ENCODE measurements at regions not wholly inside any gene's neighbourhood (a gene's known extent, or its start where the extent isn't known, plus 50 kb on each side); places are given as distances from the start of the nearest gene placed in this dataset.
"Not testable (repeated sequence)": the region's sequence is repeated elsewhere in the genome, so short reads cannot be mapped to it uniquely, and the experiment has no call there.

DNA sequence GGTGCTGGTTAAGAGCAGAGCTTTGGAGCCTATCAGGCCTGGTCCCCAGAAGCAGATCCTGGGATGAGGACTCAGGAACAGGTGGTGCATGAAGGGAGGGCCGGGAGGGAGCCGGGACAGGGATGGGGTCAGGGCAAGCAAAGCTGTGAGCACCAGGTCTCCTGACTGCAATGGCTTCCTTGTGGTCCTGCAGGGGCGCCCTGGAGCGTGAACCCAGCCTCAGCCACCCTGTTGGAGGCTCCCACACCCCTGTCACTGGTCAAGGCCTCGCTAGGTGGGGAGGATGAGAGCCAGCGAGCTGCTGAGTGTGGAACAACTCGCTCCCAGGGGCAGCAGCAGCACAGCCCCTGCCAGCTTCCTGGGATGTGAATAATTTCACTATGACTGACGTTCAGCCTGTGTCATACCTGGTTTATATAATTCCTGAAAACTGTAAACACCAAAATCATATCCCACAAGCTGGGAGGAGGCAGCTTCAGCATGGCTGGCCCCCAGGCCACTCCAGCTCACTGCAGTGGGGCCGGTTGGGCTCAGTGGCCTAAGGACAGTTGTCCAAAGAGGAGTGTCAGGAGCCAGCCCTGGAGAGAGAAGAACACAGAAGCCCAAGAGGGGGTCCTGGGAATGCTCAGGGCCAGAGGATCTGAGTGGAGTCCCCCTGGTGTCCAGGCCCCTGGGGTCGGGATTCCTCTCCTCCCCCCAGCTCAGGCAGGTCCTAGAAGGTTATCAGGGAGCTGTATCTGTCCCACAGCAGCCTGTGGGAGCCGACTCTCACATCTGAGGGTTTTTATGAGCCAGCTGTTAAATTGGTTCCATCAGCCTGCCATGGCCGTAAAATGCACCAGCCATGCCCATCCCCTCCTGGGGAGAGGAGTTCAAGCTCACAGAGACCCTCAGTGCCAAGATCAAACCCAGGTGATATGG lies 272.9 kb downstream of the ADGRD1 start:
- no peak for DNase-seq (ENCODE audit: low read depth)
- Histone ChIP-seq H3K27me3 (ENCODE audit: control insufficient read depth, insufficient read depth, low read length) (no peaks in the 10 kb centered on the region), H3K4me3 (ENCODE audit: low read depth, low read length) (no peak overlapping the region), H3K36me3 (ENCODE audit: control insufficient read depth, insufficient read depth, low read length) (no peaks in the 10 kb centered on the region)
- TF ChIP-seq, protein P1, sequence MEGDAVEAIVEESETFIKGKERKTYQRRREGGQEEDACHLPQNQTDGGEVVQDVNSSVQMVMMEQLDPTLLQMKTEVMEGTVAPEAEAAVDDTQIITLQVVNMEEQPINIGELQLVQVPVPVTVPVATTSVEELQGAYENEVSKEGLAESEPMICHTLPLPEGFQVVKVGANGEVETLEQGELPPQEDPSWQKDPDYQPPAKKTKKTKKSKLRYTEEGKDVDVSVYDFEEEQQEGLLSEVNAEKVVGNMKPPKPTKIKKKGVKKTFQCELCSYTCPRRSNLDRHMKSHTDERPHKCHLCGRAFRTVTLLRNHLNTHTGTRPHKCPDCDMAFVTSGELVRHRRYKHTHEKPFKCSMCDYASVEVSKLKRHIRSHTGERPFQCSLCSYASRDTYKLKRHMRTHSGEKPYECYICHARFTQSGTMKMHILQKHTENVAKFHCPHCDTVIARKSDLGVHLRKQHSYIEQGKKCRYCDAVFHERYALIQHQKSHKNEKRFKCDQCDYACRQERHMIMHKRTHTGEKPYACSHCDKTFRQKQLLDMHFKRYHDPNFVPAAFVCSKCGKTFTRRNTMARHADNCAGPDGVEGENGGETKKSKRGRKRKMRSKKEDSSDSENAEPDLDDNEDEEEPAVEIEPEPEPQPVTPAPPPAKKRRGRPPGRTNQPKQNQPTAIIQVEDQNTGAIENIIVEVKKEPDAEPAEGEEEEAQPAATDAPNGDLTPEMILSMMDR (IDR thresholded peaks at IDR 0.05; ENCODE audit: insufficient read depth, low read length, poor library complexity, severe bottlenecking): no peak

DNA sequence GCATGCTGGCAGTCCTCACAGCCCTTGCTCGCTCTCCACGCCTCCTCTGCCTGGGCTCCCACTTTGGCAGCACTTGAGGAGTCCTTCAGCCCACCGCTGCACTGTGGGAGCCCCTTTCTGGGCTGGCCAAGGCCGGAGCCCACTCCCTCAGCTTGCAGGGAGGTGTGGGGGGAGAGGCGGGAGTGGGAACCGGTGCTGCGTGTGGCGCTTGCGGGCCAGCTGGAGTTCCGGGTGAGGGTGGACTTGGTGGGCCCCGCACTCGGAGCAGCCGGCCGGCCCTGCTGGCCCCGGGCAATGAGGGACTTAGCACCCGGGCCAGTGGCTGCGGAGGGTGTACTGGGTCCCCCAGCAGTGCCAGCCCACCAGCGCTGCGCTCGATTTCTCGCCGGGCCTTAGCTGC lies 273.9 kb downstream of the ADGRD1 start:
- not testable (repeated sequence) for H3K4me3 ChIP-seq (ENCODE audit: low read depth, low read length); DNase-seq (ENCODE audit: low read depth); H3K27me3 ChIP-seq (ENCODE audit: control insufficient read depth, insufficient read depth, low read length); H3K36me3 ChIP-seq (ENCODE audit: control insufficient read depth, insufficient read depth, low read length)

DNA sequence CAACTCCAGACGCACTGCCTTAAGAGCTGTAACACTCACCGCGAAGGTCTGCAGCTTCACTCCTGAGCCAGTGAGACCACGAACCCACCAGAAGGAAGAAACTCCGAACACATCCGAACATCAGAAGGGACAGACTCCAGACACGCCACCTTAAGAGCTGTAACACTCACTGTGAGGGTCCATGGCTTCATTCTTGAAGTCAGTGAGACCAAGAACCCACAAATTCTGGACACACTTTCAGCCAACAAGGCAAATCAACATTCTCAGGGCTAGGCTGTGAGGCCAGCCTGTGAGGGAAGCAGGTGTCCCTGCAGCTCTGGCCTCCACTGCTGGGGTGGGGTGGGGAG lies 275.3 kb downstream of the ADGRD1 start:
- H3K27me3 ChIP-seq (ENCODE audit: control insufficient read depth, insufficient read depth, low read length); DNase-seq (ENCODE audit: low read depth); H3K36me3 ChIP-seq (ENCODE audit: control insufficient read depth, insufficient read depth, low read length); H3K4me3 ChIP-seq (ENCODE audit: low read depth, low read length): not testable (repeated sequence)

- no peaks in the 10 kb centered on the region for H3K36me3 ChIP-seq (ENCODE audit: control insufficient read depth, insufficient read depth, low read length)
- TF ChIP-seq, protein P1 (IDR thresholded peaks at IDR 0.05; ENCODE audit: insufficient read depth, low read length, poor library complexity, severe bottlenecking): no peak
- no peak overlapping the region for H3K4me3 ChIP-seq (ENCODE audit: low read depth, low read length)
- H3K27me3 ChIP-seq (ENCODE audit: control insufficient read depth, insufficient read depth, low read length): no peaks in the 10 kb centered on the region
- DNase-seq (ENCODE audit: low read depth): no peak
These were observed 276.0 kb downstream of the ADGRD1 start for GRCh38 chr12:131229426-131230339.

DNA sequence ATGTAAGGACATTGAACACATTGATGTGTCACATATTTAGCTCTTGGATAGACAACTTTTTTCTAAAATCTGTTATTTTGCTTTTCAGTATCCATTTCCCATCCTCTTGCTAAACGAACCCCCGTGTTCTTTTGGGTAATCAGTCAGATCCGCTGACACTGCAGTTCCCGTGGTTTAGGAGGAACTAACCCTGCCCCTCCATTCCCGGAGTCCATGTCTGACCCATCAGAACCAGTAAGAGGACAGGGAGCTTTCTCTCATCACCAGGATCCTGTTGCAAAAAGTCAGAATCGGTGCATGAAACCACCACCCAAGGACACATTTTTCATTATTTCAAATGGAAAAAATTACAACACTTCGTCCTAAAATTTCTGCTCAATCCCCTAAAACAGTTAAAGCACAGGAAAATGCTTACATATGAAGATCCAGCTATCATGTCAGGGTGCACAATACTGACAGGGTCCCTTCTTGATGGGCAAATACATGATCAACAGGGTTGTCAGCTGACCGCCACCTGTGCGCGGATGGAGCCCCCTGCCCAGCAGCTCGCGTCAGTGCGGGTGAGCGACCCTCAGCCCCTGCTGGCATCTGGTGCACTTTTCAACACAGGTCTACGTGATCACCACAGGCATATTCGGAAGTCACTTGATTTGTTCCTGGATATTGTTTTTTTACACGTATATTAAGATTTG lies 276.8 kb downstream of the ADGRD1 start:
- Histone ChIP-seq H3K4me3 (ENCODE audit: low read depth, low read length) (no peak overlapping the region), H3K27me3 (ENCODE audit: control insufficient read depth, insufficient read depth, low read length) (no peaks in the 10 kb centered on the region), H3K36me3 (ENCODE audit: control insufficient read depth, insufficient read depth, low read length) (no peaks in the 10 kb centered on the region)
- no peak for DNase-seq (ENCODE audit: low read depth)
- TF ChIP-seq, protein P1 (IDR thresholded peaks at IDR 0.05; ENCODE audit: insufficient read depth, low read length, poor library complexity, severe bottlenecking): no peak

GRCh38 chr12:131231032-131231980 lies 277.6 kb downstream of the ADGRD1 start:
- no peak for DNase-seq (ENCODE audit: low read depth)
- Histone ChIP-seq H3K4me3 (ENCODE audit: low read depth, low read length) (no peak overlapping the region), H3K36me3 (ENCODE audit: control insufficient read depth, insufficient read depth, low read length) (no peaks in the 10 kb centered on the region), H3K27me3 (ENCODE audit: control insufficient read depth, insufficient read depth, low read length) (no peaks in the 10 kb centered on the region)
- TF ChIP-seq, protein P1 (IDR thresholded peaks at IDR 0.05; ENCODE audit: insufficient read depth, low read length, poor library complexity, severe bottlenecking): no peak
